ENCODE measurements at regions not wholly inside any gene's neighbourhood (a gene's known extent, or its start where the extent isn't known, plus 50 kb on each side); places are given as distances from the start of the nearest gene placed in this dataset.
"Not testable (repeated sequence)": the region's sequence is repeated elsewhere in the genome, so short reads cannot be mapped to it uniquely, and the experiment has no call there.

DNA sequence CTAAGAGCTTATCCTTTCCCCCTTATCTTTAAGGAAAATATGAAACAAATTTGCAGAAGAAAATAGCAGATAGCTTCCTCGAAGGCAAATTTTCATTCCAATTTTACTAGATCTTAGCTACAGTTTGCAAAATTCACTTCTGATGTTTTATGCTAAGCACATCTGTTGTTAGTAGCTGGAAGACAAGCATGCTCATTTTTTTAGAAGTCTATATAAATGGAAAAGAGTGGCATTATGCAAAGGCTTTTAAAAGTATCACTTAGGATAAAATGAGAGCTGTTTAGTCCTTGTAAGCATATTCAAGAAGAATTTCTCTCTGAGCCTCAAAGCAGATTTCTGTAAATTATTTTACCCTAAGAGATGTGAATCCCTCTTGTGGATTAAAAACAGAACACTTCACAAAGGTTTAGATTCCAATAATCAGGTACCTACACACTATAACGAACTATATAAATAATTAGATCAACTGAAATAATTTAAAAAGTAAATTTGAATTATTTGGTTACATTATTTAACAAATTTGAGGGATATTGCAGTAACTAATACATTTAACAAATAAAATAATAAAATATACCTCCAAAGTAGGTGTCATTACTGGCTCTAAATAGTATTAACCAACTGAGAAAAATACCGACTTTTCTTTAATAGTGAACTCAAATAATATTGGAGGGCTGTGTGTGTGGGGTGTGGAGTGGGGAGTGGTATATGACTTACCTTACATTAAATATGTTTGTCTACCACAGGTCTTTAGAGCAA is 307.1 kb downstream of the SEMA3D start:
- no peak for DNase-seq

GRCh38 chr7:84877943-84878570 is 308.8 kb downstream of the SEMA3D start:
- DNase-seq: no peak

- no peak for DNase-seq
Measured at GRCh38 chr7:84876061-84876821, 310.6 kb downstream of the SEMA3D start.

DNA sequence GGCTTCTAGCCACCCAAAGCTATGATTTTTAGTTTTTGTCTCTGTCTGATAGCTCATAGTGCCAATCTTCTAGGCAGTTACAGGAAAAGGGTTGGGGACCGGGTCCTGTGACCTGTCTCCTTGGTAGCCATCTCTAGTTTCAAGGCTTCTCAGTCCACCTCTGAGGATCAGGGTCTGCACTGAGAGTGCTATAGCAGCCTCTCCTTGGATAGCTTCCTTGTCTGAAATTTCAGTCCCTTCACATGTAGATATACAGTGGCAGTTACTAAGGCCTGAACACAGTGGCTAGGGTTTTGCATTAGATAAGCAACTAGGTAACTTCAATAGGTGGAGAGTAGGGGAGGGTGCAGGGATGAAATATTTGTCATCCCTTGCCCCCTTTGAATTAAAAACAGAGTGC is 321.3 kb downstream of the SEMA3D start:
- no peak for DNase-seq

- DNase-seq: no peak
Measured at GRCh38 chr7:84857336-84857735, 329.5 kb downstream of the SEMA3D start.

GRCh38 chr7:84855758-84856157 is 331.1 kb downstream of the SEMA3D start:
- no peak for DNase-seq

DNA sequence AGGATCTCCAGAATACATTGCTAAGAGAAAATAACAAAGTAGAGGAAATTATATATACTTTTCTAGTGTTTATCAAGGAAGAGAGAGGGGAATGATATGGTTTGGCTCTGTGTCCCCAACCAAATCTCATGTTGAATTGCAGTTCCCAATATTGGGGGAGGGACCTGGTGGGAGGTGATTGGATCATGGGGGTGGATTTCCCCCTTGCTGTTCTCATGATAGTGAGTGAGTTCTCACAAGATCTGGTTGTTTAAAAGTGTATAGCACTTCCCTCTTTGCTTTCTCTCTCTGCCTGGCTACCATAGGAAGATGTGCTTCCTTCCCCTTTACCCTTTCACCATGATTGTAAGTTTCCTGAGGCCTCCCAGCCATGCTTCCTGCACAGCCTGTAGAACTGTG is 337.9 kb downstream of the SEMA3D start:
- DNase-seq: not testable (repeated sequence)

DNA sequence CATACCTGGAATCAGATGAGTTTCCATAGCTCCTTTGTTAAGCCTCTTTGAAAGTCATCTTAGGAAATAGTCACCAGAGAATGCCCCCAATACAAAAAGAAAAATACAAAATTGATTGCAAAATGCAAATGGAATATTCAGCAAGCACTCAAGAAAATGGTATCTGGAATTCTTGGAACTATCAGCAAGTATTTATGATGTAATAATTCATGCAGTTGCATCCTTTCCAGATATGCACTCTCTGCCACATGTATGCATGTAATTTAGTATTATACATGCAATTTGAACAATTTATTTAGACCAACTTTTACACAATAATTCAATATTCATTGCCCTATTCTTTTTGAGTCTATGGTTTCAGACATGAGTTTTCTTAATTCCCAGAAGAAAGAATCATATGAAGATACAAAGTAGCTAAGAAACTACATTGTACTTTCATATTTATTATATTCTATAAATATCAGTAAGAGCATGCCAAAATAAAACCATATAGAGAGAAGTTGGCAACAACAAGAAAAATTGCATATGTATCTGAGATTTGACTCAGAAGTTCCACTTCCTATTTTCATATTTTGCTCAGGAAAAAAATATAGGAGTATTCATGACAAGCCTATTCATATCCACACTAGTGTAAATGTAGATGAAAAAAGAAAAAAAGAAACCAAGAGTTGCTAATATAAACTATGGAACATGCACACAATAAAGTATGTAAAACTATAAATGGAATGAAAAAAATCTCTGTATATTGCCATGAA is 338.5 kb downstream of the SEMA3D start:
- DNase-seq: no peak

- no peak for DNase-seq
Measured at GRCh38 chr7:84847790-84848189, 339.1 kb downstream of the SEMA3D start.

GRCh38 chr7:84847038-84847437 is 339.8 kb downstream of the SEMA3D start:
- no peak for DNase-seq

DNA sequence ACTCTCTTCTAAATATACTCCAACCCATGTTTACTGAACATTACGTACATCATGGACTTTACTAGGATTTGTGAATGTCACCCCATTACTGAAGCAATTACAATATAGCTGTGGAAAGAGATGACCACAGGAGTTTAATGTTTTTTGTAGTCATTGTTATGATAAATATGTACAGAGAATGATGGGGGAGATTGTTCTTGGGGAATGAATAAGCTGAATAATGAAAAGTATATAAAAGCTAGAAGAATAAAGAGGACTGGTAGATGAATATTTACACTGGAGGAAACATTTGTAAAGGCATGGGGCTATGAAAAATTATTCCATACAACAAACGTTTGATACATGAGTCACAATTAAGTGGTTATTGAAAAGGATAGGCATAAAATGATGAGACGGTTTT is 340.9 kb downstream of the SEMA3D start:
- no peak for DNase-seq

DNA sequence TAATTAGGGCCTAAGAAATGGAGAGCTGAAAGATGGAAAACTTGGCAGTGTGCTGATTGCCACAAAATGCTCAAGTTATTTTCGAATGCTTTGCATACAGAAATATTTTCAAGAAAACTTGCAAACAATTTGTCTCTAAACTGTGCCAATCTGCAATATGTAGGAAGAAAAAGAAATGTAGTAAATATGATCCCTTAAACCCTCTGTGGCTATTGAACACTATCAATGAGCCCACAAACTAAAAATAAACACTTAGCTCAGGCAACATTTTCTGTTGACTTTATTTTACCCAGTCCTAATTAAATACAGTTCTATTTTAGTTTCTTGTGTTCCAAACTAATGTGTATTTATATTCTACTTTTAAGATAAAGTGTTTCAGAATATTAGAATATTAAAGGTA is 342.1 kb downstream of the SEMA3D start:
- no peak for DNase-seq

DNA sequence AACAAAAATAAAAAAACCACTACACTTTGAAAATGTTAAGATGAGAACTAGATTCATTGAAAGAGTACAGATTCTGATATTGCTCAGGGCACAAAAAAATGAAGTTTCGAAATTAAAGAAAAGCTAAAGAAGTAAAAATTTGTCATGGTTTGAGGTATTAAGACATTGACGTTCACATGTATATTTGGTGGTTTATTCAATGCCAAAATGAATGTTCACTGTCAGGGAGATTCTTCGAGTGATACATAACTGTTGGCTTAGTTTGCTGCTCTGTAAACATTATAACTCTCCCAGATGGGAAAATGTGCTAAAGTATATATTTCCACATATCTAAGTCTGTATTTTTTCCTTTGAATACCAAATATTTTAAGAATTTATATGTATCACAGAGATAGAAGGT is 345.0 kb downstream of the SEMA3D start:
- DNase-seq: no peak

GRCh38 chr7:84838857-84839256 is 348.0 kb downstream of the SEMA3D start:
- no peak for DNase-seq

DNA sequence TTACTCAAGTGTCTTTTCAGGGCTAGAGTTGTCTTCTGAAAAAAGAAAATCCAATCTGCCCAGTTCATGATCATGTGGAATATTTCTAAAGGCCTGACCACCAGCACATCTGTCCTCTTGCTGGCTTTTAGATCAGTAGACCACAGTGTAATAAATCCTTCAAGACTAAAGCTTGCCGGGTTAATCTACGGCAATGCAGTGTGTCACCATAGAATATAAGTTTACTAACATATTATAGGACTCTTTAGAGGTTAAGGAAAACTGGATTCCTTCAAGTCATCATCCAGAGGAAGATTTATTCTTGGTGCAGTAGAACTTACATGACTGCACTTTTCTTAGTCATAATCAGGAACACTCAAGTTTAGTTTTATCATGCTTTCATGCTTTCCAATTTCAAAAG is 349.5 kb downstream of the SEMA3D start:
- DNase-seq: no peak

DNA sequence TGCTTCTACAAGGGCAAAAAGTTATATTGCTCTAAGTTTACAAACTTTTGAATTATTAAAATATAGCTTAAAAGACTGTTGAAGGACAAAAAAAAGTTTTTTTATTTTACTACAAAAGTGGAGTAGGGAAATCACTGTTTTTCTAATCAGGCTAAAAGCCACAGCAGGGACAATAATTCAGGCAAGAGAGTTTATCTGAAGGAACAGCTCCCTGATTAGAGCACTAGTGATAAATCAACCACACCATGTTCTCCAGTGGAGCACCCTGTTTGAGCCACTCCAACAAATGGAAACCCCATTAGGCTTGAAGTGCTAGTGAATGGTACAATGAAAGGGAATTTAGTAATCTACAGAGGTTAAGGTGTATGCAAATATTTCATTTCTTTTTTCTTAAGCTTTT is 357.1 kb downstream of the SEMA3D start:
- no peak for DNase-seq

- DNase-seq: no peak
Measured at GRCh38 chr7:84824057-84824651, 362.7 kb downstream of the SEMA3D start.

GRCh38 chr7:84823530-84823929 is 363.3 kb downstream of the SEMA3D start:
- DNase-seq: no peak

DNA sequence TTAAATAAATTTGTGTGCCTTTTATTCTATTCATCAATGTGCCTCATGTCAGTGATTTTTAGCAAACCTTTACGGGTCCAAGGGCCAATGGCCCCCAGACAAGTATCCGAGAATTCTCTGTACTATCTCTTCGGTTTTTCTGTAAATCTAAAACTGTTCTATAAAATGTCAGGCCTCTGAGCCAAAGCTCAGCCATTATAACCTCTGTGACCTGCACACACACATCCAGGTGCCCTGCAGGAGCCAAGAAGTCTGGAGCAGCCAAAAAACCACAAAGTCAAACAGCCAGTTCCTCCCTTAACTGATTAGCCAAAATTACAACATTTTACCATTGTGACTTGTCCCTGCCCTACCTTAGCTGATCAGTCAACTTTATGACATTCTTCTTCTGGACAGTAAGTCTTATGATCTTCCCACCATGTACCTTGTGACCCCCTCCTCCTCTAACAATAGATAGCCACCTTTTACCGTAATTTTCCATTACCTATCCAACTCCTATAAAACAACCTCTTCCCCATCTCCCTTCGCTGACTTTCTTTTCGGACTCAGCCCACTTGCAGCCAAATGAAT is 363.8 kb downstream of the SEMA3D start:
- DNase-seq: no peak

GRCh38 chr7:84821671-84822534 is 365.0 kb downstream of the SEMA3D start:
- no peak for DNase-seq

DNA sequence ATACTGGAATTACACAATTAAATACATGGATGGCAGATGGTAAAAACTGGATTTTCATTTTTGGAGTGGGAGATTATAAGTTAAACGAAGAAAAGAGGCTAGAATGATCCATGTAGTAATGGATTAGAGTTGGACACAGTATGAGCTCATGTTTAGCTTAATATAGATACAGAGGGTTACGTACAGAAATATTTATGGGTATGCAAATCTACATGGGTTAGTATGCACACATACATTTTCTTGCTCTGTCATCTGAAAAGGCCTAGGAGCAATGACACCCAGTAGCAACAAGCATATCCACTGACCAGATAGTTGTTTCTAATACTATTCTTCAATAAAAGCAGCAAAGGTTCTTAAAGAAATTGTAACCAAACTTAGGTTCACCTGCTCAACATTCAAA is 366.4 kb downstream of the SEMA3D start:
- no peak for DNase-seq

GRCh38 chr7:84817016-84817415 is 369.8 kb downstream of the SEMA3D start:
- no peak for DNase-seq

All from CD4-positive, alpha-beta T cell treated with Interferon alpha-2 for 1 hour (primary cell).